GM21447 (cell line): ENCODE measurements at regions not wholly inside any gene's neighbourhood (a gene's known extent, or its start where the extent isn't known, plus 50 kb on each side); places are given as distances from the start of the nearest gene placed in this dataset.

Experiments used
- ATAC-seq: cut with Tn5 transposase; IDR thresholded peaks from one replicate; pipeline ENCODE4 v1.9.1; 2021; ENCODE audit not compliant: unreplicated experiment

DNA sequence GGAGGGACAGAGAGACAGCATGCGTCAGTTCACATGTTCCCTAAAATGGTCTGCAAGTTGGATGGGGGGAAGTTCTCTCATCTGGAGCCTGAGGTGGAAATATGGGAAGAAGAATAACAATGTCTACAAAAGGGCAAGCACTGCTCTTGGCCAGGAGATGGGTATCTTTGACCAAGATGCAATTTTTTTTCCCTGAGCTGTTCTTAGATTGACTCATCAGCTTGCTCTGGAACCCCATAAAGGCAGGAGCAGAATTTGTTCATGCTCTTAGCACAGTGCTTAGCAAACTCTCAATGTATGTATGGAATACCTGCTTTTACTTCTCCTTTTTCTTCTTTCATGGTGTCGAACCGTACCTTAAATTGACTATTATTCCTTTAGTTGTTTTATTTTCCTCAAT, 90.5 kb upstream of the ZNF827 start:
- peak; percentile 55 for ATAC-seq

DNA sequence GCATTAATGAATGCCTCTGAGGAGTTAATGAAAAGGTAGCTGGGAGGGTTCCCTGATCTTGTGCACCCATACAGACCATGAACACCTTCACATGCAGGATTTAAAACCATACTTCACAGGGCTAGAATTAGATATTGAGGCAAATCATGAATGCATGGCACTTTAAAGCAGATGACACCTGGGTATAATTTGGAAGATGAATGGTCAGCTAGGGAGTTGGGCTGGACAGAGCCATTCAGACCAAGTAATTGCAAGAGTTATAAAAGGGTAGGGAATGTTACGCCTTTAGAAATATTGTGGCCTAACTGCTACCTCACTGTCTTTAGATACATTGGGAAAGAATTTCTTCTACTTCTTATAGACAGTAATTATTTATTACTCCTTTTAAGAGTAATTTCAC, 89.1 kb upstream of the ZNF827 start:
- ATAC-seq: no peak

DNA sequence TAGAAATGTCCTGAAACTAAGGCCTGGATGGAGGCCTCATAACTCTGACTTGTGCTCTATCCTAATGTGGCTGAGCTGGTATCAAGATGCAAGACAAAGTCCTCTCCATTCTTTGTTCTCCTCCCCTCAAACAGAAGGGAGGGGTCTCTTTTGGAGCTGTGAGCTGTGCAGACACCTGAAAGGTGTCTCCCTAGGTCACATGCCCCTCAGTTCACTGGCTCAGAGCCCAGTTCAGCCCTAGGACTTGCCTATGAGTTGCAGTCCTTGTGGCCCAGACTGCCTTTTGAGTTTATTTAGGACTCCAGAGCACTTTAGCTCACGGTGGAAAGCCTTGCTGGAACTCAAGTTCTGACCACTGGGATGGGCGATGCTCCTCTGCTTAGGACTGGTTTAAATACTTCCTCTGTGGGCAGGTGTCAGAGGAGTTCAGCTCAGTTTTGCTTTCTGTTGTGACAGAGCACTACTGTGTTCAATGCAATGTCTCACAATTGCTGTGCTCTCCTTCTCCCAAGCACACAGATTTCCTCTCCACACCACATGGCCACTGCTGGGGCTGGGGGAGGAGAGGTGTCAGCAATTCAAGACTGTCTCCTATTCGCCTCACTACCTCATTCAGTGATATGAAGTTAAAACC, 84.8 kb upstream of the ZNF827 start:
- peak; percentile 98 for ATAC-seq

DNA sequence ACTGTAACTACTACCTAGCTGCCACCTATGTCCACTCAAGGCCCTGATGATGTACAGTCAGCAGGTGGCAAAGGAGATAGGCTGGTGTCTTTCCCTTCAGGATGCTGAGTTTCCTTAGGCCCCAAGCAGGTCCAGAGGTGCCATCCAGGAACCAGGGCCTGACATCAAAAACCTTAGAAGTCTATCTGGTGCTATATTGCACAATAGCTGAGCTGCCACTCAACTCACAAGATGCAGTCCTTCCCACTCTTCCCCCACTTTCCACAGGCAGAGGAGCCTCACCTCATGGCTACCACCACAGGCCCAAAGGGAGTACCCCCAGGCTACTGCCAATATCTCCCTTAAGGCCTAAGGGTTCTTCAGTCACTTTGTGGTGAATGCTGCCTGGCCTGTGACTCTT, 83.9 kb upstream of the ZNF827 start:
- ATAC-seq: no peak

DNA sequence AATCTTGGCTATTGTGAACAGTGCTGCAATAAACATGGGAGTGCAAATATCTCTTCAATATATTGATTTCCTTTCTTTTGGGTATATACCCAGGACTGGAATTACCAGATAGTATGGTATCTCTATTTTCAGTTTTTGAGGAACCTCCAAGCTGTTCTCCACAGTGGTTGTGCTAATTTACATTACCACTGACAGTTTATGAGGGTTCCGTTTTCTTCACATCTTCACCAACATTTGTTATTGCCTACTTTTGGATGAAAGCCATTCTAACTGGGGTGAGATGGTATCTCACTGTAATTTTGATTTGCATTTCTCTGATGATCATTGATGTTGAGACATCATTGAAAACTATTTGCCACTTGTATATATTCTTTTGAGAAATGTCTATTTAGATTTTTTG, 79.6 kb upstream of the ZNF827 start:
- ATAC-seq: no peak

DNA sequence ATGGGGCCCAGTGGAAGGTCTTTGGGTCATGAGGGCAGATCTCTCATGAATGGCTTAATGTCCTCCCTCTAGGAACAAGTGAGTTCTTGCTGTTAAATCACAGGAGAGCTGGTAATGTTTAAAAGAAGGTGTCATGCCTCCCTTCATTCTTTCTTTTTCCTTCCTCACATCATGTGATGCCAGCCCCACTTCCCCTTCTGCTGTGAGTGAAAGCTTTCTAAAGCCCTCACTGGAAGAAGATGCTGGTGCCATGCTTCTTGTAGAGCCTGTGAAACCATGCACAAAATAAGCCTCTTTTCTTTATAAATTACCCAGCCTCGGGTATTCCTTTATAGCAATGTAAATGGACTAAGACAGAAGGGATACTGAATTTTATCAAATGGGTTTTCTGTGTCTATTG, 66.1 kb upstream of the ZNF827 start:
- no peak for ATAC-seq

DNA sequence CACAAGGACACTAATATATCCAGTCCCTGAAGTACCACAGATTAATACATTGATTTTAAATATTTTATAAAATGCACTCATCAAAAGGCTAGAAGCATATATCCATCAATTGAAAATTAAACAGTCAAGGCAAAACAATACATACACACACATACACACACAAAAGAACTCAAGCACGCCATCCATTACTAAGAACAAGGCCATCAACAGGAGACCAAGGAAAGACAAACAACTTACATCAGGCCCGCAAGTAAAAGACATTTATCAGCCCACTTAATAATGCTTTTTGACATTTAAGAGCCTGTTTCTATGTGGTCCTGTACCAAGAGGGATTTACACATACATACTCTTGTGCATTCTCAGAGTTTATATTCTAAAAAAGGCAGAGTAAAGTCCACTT, 50.0 kb upstream of the ZNF827 start:
- no peak for ATAC-seq
